Heart right ventricle (tissue), 16 donors: ENCODE measurements at regions not wholly inside any gene's neighbourhood (a gene's known extent, or its start where the extent isn't known, plus 50 kb on each side); places are given as distances from the start of the nearest gene placed in this dataset.

Experiments
- ATAC-seq, 8 donors: fragments of 200-7000 bp; cut with Tn5 transposase; one replicate each; pipeline ENCODE4 v1.9.1; 2020; ENCODE audit warnings: mild to moderate bottlenecking in 8 of 8, moderate library complexity in 8 of 8, moderate number of reproducible peaks in 1 of 8
- DNase-seq, 2 donors: peaks; one replicate each; pipeline ENCODE4 v3.0.0-alpha.2; 2020
- H3K27ac ChIP-seq, 10 donors: fragments of 200-600 bp; sonication (generic) in 2 of 10; one replicate each; pipeline versions ENCODE4 v1.5.0 to v1.8.0; 2020 to 2022; ENCODE audit warnings: mild to moderate bottlenecking in 3 of 10
- H3K27me3 ChIP-seq, 7 donors: fragments of 200-600 bp; one replicate each; pipeline ENCODE4 v1.8.0; 2021 to 2022; ENCODE audit warnings: mild to moderate bottlenecking in 2 of 7
- H3K36me3 ChIP-seq, 9 donors: fragments of 200-600 bp; sonication (generic) in 1 of 9; one replicate each; pipeline versions ENCODE4 v1.5.0 to v1.8.0; 2020 to 2022; ENCODE audit warnings: mild to moderate bottlenecking in 2 of 9
- H3K4me1 ChIP-seq, 9 donors: fragments of 200-600 bp; sonication (generic) in 1 of 9; one replicate each; pipeline versions ENCODE4 v1.5.0 to v1.8.0; 2020 to 2022; ENCODE audit warnings: mild to moderate bottlenecking in 4 of 9
- H3K4me3 ChIP-seq, 10 donors: fragments of 200-600 bp; sonication (generic) in 2 of 10; one replicate each; pipeline versions ENCODE4 v1.5.0 to v1.8.0; 2020 to 2022; ENCODE audit warnings: mild to moderate bottlenecking in 7 of 10, moderate library complexity in 2 of 10
- H3K9me3 ChIP-seq, 11 donors: fragments of 200-600 bp in 10 of 11; sonication (generic) in 2 of 11; one replicate each; pipeline versions ENCODE4 v1.5.0 to v1.8.0; 2013 to 2022; ENCODE audit warnings: mild to moderate bottlenecking in 2 of 11, control low read depth in 1 of 11, moderate library complexity in 1 of 11
- WGBS, 2 donors: extraction: QIAGEN DNeasy Blood & Tissue Kit; methylation state at CpG; one replicate each; pipeline ENCODE4 v1.1.7; 2013; ENCODE audit warnings: inconsistent platforms in 1 of 2; 5-methylcytosine and 5-hydroxymethylcytosine counted together
- intact Hi-C, 10 donors: fragments of 100-400 bp; cut with DNase I; formaldehyde crosslinking; loops; one replicate each; pipeline versions ENCODE4 v1.11.1 to v1.14.2; 2022
- TF ChIP-seq, protein P1 (sequence below), 9 donors: fragments of 200-600 bp; sonication (generic) in 2 of 9; IDR thresholded peaks; one replicate each; pipeline versions ENCODE4 v1.5.0 to v1.8.0; 2021 to 2022; ENCODE audit warnings: antibody characterized with exemption in 9 of 9, mild to moderate bottlenecking in 5 of 9, moderate library complexity in 1 of 9
- donor health status: Arrhythmogenic right ventricular cardiomyopathy.
- donor health status: ischemic (EF 13 %, LVEDD 7.1; RV severe dilation, severe dysfunction).
- donor health status: healthy with polysubstance abuse.
- donor health status: DM: no; HTN: yes; CAD: no.
- donor health status: DM: no; HTN: no; CAD: no.
- donor health status: ischemic (EF 25% LVEDD 6.9; RV normal size, moderate dysfunction).
- donor health status: ischemic (EF 25% LVEDD 5.7; RV mildly dilated, moderate dysfunction).
- donor health status: healthy.
- donor health status: DM: yes; HTN: yes; CAD: no.
- donor health status: Ischemic cardiomyopathy.
- donor health status: ischemic (EF 35%, LVEDD 5.7; RV mildly dilated, moderate dysfunction).
- donor health status: nonischemic (EF 11% LVEDD 7.7; RV severe dilation, severe dysfunction).
- donor health status: DM: yes; HTN: yes; CAD: no.
- donor health status: PGD.
- donor health status: ischemic (EF 29% LVEDD 5.4; RV normal size, mild dysfunction).
- donor health status: nonischemic (EF 23%, LVEDD 6.1; RV moderate dilation, normal function).

DNA sequence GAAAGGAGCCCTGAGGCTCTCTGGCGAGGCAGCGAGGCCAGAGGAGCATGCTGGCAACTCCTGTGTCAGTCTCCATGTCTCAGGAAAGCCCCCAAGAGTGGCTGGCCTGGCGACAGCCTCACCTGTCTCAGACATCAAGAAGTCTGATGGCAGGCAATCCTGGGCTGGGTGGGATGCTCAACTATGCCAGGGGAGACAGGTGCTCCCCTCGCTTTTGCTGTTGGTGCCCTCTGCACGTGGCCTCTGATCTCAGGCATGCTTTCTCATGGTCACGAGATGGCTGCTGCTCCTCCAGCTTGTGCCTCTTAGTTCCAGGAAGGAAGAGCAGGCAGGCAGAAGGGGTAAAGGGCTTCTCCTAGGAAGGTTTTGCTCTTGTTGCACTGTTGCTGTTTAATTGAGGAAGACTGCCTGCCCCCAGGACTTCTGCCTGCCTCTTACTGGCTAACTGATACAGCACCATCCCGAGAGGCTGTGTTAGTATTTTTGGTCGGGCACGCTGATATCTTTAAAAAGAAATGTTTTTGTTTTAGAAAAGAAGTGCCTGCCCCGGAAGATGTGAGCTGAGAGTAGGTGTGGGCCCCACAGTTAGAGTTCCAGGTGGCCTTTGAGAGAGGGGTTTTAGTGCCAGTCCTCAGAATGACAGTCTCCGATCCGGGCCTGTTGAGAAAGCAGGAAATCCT is 344.8 kb upstream of the HS6ST1 start:
- H3K27ac ChIP-seq: no peak overlapping the region
- WGBS, 2 donors: 90 to 91% methylated on average over 12 of the region's 12 CpGs
- H3K4me3 ChIP-seq: no peak overlapping the region
- no peaks in the 10 kb centered on the region for H3K4me1 ChIP-seq
- no peak for DNase-seq
- TF ChIP-seq, protein P1, sequence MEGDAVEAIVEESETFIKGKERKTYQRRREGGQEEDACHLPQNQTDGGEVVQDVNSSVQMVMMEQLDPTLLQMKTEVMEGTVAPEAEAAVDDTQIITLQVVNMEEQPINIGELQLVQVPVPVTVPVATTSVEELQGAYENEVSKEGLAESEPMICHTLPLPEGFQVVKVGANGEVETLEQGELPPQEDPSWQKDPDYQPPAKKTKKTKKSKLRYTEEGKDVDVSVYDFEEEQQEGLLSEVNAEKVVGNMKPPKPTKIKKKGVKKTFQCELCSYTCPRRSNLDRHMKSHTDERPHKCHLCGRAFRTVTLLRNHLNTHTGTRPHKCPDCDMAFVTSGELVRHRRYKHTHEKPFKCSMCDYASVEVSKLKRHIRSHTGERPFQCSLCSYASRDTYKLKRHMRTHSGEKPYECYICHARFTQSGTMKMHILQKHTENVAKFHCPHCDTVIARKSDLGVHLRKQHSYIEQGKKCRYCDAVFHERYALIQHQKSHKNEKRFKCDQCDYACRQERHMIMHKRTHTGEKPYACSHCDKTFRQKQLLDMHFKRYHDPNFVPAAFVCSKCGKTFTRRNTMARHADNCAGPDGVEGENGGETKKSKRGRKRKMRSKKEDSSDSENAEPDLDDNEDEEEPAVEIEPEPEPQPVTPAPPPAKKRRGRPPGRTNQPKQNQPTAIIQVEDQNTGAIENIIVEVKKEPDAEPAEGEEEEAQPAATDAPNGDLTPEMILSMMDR (IDR thresholded peaks at IDR 0.05): no peak
- H3K9me3 ChIP-seq: no peaks in the 10 kb centered on the region
- peaks cover 0 to 15% (median 0%) of the 10 kb centered on the region in 7 donors for H3K27me3 ChIP-seq
- H3K36me3 ChIP-seq: no peaks in the 10 kb centered on the region
- ATAC-seq: no peak
- intact Hi-C loops: no loop called here

DNA sequence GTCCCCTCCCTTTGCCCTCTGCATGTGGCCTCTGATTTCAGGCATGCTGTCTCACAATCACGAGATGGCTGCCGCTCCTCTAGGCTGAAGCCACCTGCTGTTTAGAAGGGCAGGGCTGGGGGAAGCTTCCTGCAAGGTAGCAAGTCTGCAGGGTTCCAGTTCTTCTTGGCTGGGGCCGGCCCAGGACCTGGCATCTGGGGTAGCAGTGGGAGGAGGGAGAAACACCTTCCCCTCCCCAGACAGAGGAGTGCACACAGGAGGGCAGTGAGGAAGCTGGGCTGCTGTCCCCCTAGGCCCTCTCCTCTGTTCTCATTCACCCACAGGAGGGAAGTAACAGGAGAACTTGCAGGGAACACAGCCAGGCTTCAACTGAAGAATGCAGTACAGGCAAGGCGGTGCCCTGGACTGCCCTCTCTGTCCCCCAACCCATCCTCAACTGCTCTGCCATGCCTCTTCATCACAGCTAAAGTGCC is 345.9 kb upstream of the HS6ST1 start:
- no peak overlapping the region for H3K4me3 ChIP-seq
- no peak for ATAC-seq
- no peak overlapping the region for H3K27ac ChIP-seq
- H3K9me3 ChIP-seq: no peaks in the 10 kb centered on the region
- peaks cover 0 to 15% (median 0%) of the 10 kb centered on the region in 7 donors for H3K27me3 ChIP-seq
- 59 to 77% methylated on average over 4 of the region's 4 CpGs for WGBS, 2 donors
- H3K4me1 ChIP-seq: no peaks in the 10 kb centered on the region
- H3K36me3 ChIP-seq: no peaks in the 10 kb centered on the region
- TF ChIP-seq, protein P1 (IDR thresholded peaks at IDR 0.05): no peak
- DNase-seq: no peak
- intact Hi-C loops: no loop called here

GRCh38 chr2:128665113-128665512 is 346.4 kb upstream of the HS6ST1 start:
- DNase-seq: no peak
- Histone ChIP-seq H3K36me3 (no peaks in the 10 kb centered on the region), H3K4me1 (no peaks in the 10 kb centered on the region), H3K4me3 (no peak overlapping the region), H3K27me3 (peaks cover 0 to 15% (median 0%) of the 10 kb centered on the region in 7 donors), H3K27ac (no peak overlapping the region), H3K9me3 (no peaks in the 10 kb centered on the region)
- TF ChIP-seq, protein P1 (IDR thresholded peaks at IDR 0.05): no peak
- WGBS, 2 donors: 96 to 99% methylated on average over 4 of the region's 4 CpGs
- intact Hi-C loops: no loop called here
- ATAC-seq: no peak

- Histone ChIP-seq H3K36me3 (no peaks in the 10 kb centered on the region), H3K4me3 (no peak overlapping the region), H3K4me1 (no peaks in the 10 kb centered on the region), H3K27ac (no peak overlapping the region), H3K9me3 (no peaks in the 10 kb centered on the region), H3K27me3 (peaks cover 0 to 10% (median 0%) of the 10 kb centered on the region in 7 donors)
- intact Hi-C loops: no loop called here
- TF ChIP-seq, protein P1 (IDR thresholded peaks at IDR 0.05): no peak
- 93 to 99% methylated on average over 6 of the region's 6 CpGs for WGBS, 2 donors
- ATAC-seq (no peak), DNase-seq (no peak)
Measured at GRCh38 chr2:128666596-128666995, 347.9 kb upstream of the HS6ST1 start.
